ENCODE measurements at regions not wholly inside any gene's neighbourhood (a gene's known extent, or its start where the extent isn't known, plus 50 kb on each side); places are given as distances from the start of the nearest gene placed in this dataset.

DNA sequence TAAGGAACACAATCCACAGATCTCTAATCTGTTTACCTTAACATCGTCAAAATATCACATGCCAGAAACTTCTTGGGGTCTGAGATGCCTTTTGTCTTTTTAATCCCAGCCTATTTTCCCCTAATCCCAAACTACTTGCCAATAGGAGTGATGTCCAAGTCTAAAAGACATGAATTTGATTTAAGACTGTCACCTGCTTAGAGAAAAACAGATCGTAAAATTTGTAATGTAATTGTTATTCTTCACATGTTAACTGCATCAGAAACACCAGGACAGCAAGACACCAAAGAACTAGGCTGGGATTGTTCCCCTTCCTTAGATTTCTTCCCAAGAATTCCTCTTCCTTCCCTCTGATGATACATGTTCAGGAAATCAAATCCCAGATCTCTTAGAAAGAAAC, 198.1 kb upstream of the ARHGAP20 start:
- no peak for TF ChIP-seq POLR2AphosphoS5 (IDR thresholded peaks at IDR 0.05; ENCODE audit: borderline replicate concordance, low read depth, low read length)
- no peak for TF ChIP-seq FOXP2 (optimal IDR thresholded peaks at IDR 0.05; ENCODE audit: control extremely low read depth, extremely low read length, insufficient read depth)
- TF ChIP-seq EZH2 (IDR thresholded peaks at IDR 0.05): no peak
- no peaks in the 10 kb centered on the region for H3K36me3 ChIP-seq (ENCODE audit: insufficient read depth, low read length)
- H3K9me3 ChIP-seq (ENCODE audit: low read depth, low read length): no peaks in the 10 kb centered on the region
- no peak for DNase-seq (ENCODE audit: low read depth, low spot score)
- no peak overlapping the region for H3K4me3 ChIP-seq
- no peak overlapping the region for H3K9ac ChIP-seq (ENCODE audit: insufficient read length)
- H3K27ac ChIP-seq: no peak overlapping the region

DNA sequence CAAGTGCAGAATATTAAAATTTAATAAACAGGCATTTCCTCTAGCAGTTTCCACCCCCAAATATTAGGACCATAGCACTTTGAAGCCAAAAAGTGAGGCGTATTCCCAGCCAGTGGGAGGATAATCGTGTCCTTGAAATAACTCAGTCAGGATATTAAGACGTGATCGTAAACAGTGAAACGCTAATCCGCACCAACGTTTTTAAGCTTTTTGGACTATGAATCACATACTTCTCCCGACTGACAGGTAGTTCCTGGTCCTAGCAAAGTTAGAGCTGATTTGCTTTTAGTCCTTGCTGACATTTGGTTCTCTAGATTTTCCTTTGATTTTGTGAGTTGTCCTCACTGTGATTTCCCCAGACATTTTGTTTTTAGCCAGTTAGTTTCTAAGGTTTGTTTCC, 197.1 kb upstream of the ARHGAP20 start:
- Histone ChIP-seq H3K36me3 (ENCODE audit: insufficient read depth, low read length) (no peaks in the 10 kb centered on the region), H3K4me3 (no peak overlapping the region), H3K9me3 (ENCODE audit: low read depth, low read length) (no peaks in the 10 kb centered on the region), H3K9ac (ENCODE audit: insufficient read length) (no peak overlapping the region), H3K27ac (no peak overlapping the region)
- TF ChIP-seq FOXP2 (optimal IDR thresholded peaks at IDR 0.05; ENCODE audit: control extremely low read depth, extremely low read length, insufficient read depth): no peak
- no peak for TF ChIP-seq EZH2 (IDR thresholded peaks at IDR 0.05)
- no peak for TF ChIP-seq POLR2AphosphoS5 (IDR thresholded peaks at IDR 0.05; ENCODE audit: borderline replicate concordance, low read depth, low read length)
- no peak for DNase-seq (ENCODE audit: low read depth, low spot score)

DNA sequence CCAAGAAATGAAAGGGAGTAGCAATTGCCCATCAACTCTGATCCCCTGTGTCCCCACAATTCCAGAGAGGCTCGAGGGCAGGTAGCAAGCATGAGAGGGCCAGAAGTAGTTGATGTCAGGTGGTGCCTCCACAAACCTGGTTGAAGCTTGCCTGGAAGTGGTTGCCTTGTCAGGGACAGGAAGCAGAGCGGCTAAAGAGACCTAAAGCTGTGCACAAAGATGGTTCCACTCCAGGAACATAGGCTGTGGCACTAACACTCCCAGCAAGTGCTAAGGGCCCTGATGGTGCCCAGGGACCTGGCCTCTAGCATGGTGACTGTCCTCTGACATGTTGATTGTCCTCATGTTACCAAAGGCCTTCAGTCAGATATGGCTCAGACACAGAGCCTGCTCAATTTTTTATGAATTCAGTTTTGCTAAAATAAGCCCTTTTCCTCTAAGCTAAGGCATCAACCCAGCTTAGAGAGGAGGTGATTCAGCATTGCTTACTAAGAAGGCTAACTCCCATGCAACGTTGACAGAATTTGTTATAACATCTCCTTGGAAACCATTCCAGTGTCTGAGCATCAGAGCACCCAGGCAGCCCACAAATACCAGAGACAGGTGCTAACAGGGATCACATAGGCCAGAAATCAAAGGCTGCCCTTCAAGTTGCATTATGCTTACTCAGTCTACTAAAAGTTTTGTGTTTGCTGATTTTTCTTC, 196.3 kb upstream of the ARHGAP20 start:
- DNase-seq (ENCODE audit: low read depth, low spot score): no peak
- Histone ChIP-seq H3K27ac (no peak overlapping the region), H3K4me3 (no peak overlapping the region), H3K36me3 (ENCODE audit: insufficient read depth, low read length) (no peaks in the 10 kb centered on the region), H3K9me3 (ENCODE audit: low read depth, low read length) (no peaks in the 10 kb centered on the region), H3K9ac (ENCODE audit: insufficient read length) (no peak overlapping the region)
- TF ChIP-seq POLR2AphosphoS5 (IDR thresholded peaks at IDR 0.05; ENCODE audit: borderline replicate concordance, low read depth, low read length) (no peak), FOXP2 (optimal IDR thresholded peaks at IDR 0.05; ENCODE audit: control extremely low read depth, extremely low read length, insufficient read depth) (no peak), EZH2 (IDR thresholded peaks at IDR 0.05) (no peak)

DNA sequence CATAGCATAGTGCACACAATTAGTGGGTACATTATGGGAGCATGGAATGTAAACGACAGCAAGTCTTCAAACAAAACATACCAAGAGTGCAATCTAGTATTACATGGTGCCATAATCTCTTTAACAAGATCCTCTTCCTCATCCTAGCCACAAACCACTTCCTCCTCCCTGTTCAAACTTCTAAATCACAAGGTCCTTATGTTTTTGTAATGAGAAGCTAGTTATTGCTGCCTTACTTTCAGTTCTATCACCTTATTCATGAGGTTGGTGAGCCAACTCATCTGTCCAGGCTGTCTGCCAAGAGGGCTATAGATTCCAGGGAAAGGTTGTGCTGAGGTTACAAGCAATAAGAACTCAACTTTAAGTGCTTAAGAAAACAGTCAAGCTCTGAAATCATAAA, 195.4 kb upstream of the ARHGAP20 start:
- TF ChIP-seq FOXP2 (optimal IDR thresholded peaks at IDR 0.05; ENCODE audit: control extremely low read depth, extremely low read length, insufficient read depth) (no peak), POLR2AphosphoS5 (IDR thresholded peaks at IDR 0.05; ENCODE audit: borderline replicate concordance, low read depth, low read length) (no peak), EZH2 (IDR thresholded peaks at IDR 0.05) (no peak)
- H3K27ac ChIP-seq: no peak overlapping the region
- peak; percentile 18 for DNase-seq (ENCODE audit: low read depth, low spot score)

DNA sequence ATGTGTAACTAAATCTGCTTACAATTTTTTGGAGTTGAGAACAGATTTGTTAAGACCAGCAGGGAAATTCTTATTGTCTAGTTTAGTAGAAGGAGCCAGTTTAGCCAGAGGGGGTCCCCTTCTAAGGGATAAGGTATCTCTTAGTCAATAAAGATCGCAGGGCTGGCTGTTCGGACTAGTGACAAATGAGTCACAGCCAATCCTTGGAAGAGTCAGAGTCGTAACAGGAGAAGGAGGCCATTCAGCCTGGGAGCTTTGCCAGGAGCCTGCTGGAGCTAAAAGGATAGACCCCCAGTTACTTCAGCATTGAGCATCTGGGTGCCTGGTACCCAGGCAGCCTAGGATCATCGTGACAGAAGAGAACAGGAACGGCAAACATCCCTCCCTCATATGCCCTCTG, 191.6 kb upstream of the ARHGAP20 start:
- DNase-seq (ENCODE audit: low read depth, low spot score): no peak

More for the DNA sequence above, 195.4 kb upstream of the ARHGAP20 start:
- no peaks in the 10 kb centered on the region for H3K9me3 ChIP-seq (ENCODE audit: low read depth, low read length)
- H3K9ac ChIP-seq (ENCODE audit: insufficient read length): no peak overlapping the region
- no peak overlapping the region for H3K4me3 ChIP-seq
- H3K36me3 ChIP-seq (ENCODE audit: insufficient read depth, low read length): no peaks in the 10 kb centered on the region

DNA sequence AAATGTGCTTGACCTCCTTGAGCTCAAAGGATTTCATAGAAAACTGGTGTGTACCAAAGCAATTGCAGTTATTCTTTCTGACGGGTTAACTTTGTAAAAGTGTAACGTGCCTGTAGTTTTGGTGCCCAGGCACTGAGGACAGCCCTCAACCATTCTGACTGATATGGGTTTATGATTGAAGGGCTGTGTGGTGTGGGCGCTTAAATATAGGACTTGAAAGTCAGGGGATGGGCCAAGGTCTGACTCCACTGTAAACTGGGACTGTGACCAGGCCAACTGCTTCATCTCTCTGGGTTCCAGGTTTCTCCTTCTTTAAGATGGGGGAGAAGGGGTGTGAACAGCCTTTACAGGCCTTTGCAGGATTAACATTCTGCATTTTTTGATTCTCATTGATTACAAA, 191.1 kb upstream of the ARHGAP20 start:
- H3K36me3 ChIP-seq (ENCODE audit: insufficient read depth, low read length): no peaks in the 10 kb centered on the region
- no peaks in the 10 kb centered on the region for H3K9me3 ChIP-seq (ENCODE audit: low read depth, low read length)
- H3K27ac ChIP-seq: no peak overlapping the region
- DNase-seq (ENCODE audit: low read depth, low spot score): no peak
- no peak for TF ChIP-seq EZH2 (IDR thresholded peaks at IDR 0.05)
- TF ChIP-seq POLR2AphosphoS5 (IDR thresholded peaks at IDR 0.05; ENCODE audit: borderline replicate concordance, low read depth, low read length): no peak
- no peak for TF ChIP-seq FOXP2 (optimal IDR thresholded peaks at IDR 0.05; ENCODE audit: control extremely low read depth, extremely low read length, insufficient read depth)
- no peak overlapping the region for H3K4me3 ChIP-seq
- H3K9ac ChIP-seq (ENCODE audit: insufficient read length): no peak overlapping the region

More for the DNA sequence above, 191.6 kb upstream of the ARHGAP20 start:
- Histone ChIP-seq H3K9me3 (ENCODE audit: low read depth, low read length) (no peaks in the 10 kb centered on the region), H3K9ac (ENCODE audit: insufficient read length) (no peak overlapping the region), H3K36me3 (ENCODE audit: insufficient read depth, low read length) (no peaks in the 10 kb centered on the region), H3K4me3 (no peak overlapping the region), H3K27ac (no peak overlapping the region)
- TF ChIP-seq EZH2 (IDR thresholded peaks at IDR 0.05) (no peak), POLR2AphosphoS5 (IDR thresholded peaks at IDR 0.05; ENCODE audit: borderline replicate concordance, low read depth, low read length) (no peak), FOXP2 (optimal IDR thresholded peaks at IDR 0.05; ENCODE audit: control extremely low read depth, extremely low read length, insufficient read depth) (no peak)

DNA sequence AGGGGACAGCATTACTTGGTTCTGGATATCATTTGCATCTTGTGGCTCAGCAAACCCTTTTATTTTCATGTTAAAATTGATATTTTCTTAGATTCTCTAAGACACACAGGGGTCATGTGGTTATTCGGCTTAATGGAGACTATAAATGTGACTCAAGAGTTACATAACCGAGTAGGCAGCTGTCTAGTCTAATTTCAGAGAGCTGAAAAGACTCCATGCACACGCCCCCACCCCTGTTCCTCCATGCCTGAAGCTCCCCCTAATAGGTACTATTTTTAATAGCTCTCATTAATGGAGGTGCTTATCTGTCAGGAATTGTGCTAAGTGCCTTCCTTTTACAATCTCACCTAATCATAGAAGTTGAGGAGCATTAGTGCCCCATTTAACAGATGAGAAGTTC, 189.2 kb upstream of the ARHGAP20 start:
- no peak for TF ChIP-seq FOXP2 (optimal IDR thresholded peaks at IDR 0.05; ENCODE audit: control extremely low read depth, extremely low read length, insufficient read depth)
- no peak for TF ChIP-seq POLR2AphosphoS5 (IDR thresholded peaks at IDR 0.05; ENCODE audit: borderline replicate concordance, low read depth, low read length)
- TF ChIP-seq EZH2 (IDR thresholded peaks at IDR 0.05): no peak
- H3K9ac ChIP-seq (ENCODE audit: insufficient read length): no peak overlapping the region
- H3K27ac ChIP-seq: no peak overlapping the region
- H3K36me3 ChIP-seq (ENCODE audit: insufficient read depth, low read length): no peaks in the 10 kb centered on the region
- no peak for DNase-seq (ENCODE audit: low read depth, low spot score)
- H3K9me3 ChIP-seq (ENCODE audit: low read depth, low read length): no peaks in the 10 kb centered on the region
- no peak overlapping the region for H3K4me3 ChIP-seq

DNA sequence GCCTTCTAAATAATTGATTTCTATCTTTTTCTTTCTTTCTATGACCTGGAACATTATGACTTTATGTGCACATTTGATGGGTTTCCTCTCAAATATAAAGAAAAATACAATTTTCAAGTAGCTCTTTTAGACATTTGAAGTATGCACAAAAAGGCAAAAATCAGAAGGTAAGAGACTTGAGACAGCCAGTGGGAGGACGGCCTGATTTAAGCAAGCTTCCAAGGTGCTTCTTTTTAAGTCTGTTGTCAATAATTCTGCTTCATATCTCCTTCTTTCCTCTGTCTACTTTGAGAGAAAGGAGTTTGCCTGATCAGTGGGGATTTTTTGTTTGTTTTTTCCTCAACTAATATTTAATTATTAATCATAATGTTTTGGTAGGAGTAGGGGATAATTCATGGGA, 188.2 kb upstream of the ARHGAP20 start:
- Histone ChIP-seq H3K9me3 (ENCODE audit: low read depth, low read length) (no peaks in the 10 kb centered on the region), H3K4me3 (no peak overlapping the region), H3K36me3 (ENCODE audit: insufficient read depth, low read length) (no peaks in the 10 kb centered on the region), H3K27ac (no peak overlapping the region), H3K9ac (ENCODE audit: insufficient read length) (no peak overlapping the region)
- TF ChIP-seq EZH2 (IDR thresholded peaks at IDR 0.05) (no peak), POLR2AphosphoS5 (IDR thresholded peaks at IDR 0.05; ENCODE audit: borderline replicate concordance, low read depth, low read length) (no peak), FOXP2 (optimal IDR thresholded peaks at IDR 0.05; ENCODE audit: control extremely low read depth, extremely low read length, insufficient read depth) (no peak)
- no peak for DNase-seq (ENCODE audit: low read depth, low spot score)

DNA sequence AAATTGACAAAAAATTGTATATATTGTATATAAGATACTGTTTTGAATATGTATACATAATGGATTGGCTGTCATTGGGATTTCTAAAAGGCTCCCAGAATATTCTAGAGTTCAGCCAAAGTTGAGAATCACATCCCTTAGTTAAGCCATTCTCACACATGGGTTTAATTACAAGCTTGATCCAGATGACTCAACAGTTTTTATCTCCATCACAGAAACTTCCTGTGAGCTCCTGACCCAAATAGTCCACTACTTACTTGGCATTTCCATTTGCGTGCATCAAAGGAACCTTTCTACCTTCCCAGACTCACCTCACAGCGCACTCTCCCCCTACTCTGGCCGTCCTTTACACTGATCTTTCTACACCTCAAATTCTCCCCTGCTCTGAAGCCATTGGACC, 184.8 kb upstream of the ARHGAP20 start:
- Histone ChIP-seq H3K36me3 (ENCODE audit: insufficient read depth, low read length) (no peaks in the 10 kb centered on the region), H3K27ac (no peak overlapping the region), H3K9ac (ENCODE audit: insufficient read length) (no peak overlapping the region), H3K4me3 (no peak overlapping the region), H3K9me3 (ENCODE audit: low read depth, low read length) (no peaks in the 10 kb centered on the region)
- TF ChIP-seq POLR2AphosphoS5 (IDR thresholded peaks at IDR 0.05; ENCODE audit: borderline replicate concordance, low read depth, low read length): no peak
- TF ChIP-seq FOXP2 (optimal IDR thresholded peaks at IDR 0.05; ENCODE audit: control extremely low read depth, extremely low read length, insufficient read depth): no peak
- no peak for TF ChIP-seq EZH2 (IDR thresholded peaks at IDR 0.05)
- DNase-seq (ENCODE audit: low read depth, low spot score): no peak

Measured in SK-N-MC (cell line).